Esophagus muscularis mucosa (tissue), 4 donors: ENCODE measurements at regions not wholly inside any gene's neighbourhood (a gene's known extent, or its start where the extent isn't known, plus 50 kb on each side); places are given as distances from the start of the nearest gene placed in this dataset.

ENCODE experiments used
- EP300 ChIP-seq: sonication (generic); formaldehyde crosslinking; IDR thresholded peaks from one replicate; pipeline ENCODE4 v1.6.1; 2017; ENCODE audit warnings: antibody characterized with exemption
- POLR2A ChIP-seq: fragments of 450-650 bp; IDR thresholded peaks from one replicate; pipeline ENCODE4 v1.6.1; 2017; ENCODE audit warnings: antibody characterized with exemption, moderate library complexity, mild to moderate bottlenecking, low read depth
- POLR2AphosphoS5 ChIP-seq, 2 donors: sonication (generic); formaldehyde crosslinking; IDR thresholded peaks; one replicate each; pipeline ENCODE4 v1.6.1; 2017; ENCODE audit warnings: antibody characterized with exemption in 2 of 2
- TF ChIP-seq, protein P1 (sequence below), 3 experiments: fragments of 200-600 bp in 2 of 3; fragments of 450-650 bp in 1 of 3; sonication (generic) in 2 of 3; IDR thresholded peaks; one replicate each; pipeline ENCODE4 v1.5.1; 2017 to 2019; ENCODE audit warnings: antibody characterized with exemption in 3 of 3, mild to moderate bottlenecking in 2 of 3, moderate library complexity in 1 of 3

DNA sequence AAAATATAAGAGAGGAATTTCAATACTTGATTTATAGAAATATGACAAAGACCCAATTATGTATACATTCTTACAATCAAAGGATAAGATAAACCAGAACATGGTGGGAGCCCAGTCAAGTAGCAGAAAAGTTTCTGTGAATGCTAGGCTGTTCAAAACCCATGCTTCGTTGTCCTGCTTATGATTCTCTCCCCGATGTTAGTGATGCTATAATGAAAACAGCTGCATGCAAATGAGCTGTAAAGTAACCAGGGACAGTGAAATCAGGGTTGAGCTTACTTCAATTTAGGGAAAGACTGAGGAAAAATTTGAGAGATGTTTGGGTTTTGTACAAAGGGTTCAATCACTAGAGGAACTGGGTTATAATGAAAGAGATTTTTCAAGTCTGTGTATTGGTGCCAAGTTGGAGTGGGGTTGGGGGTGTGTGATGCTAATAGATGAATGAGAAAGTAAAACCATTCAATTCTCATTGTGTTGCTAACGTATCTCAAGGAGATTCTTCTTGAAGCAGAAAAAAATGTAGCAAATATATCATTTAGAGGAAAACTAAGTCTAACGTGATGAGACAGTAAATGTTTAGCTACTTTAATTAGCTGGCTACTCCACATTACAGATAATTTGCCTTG, 59.3 kb upstream of the PPP1R2C start:
- TF ChIP-seq, protein P1, sequence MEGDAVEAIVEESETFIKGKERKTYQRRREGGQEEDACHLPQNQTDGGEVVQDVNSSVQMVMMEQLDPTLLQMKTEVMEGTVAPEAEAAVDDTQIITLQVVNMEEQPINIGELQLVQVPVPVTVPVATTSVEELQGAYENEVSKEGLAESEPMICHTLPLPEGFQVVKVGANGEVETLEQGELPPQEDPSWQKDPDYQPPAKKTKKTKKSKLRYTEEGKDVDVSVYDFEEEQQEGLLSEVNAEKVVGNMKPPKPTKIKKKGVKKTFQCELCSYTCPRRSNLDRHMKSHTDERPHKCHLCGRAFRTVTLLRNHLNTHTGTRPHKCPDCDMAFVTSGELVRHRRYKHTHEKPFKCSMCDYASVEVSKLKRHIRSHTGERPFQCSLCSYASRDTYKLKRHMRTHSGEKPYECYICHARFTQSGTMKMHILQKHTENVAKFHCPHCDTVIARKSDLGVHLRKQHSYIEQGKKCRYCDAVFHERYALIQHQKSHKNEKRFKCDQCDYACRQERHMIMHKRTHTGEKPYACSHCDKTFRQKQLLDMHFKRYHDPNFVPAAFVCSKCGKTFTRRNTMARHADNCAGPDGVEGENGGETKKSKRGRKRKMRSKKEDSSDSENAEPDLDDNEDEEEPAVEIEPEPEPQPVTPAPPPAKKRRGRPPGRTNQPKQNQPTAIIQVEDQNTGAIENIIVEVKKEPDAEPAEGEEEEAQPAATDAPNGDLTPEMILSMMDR (IDR thresholded peaks at IDR 0.05) = no peak
- TF ChIP-seq POLR2A (no peak), EP300 (no peak), POLR2AphosphoS5 (IDR thresholded peaks at IDR 0.05) (no peak)
